ENCODE measurements at regions not wholly inside any gene's neighbourhood (a gene's known extent, or its start where the extent isn't known, plus 50 kb on each side); places are given as distances from the start of the nearest gene placed in this dataset.

- H3K4me3 Mint-ChIP-seq, result no peak overlapping the region
- H3K36me3 Mint-ChIP-seq, result no peaks in the 10 kb centered on the region
- H3K27me3 Mint-ChIP-seq, result no peaks in the 10 kb centered on the region
- no peak for TF ChIP-seq CTCF (conservative IDR thresholded peaks at IDR 0.05)
- H3K9me3 Mint-ChIP-seq, result no peaks in the 10 kb centered on the region
- no peaks in the 10 kb centered on the region for H3K4me1 Mint-ChIP-seq (ENCODE audit: unreplicated experiment)
- DNase-seq (ENCODE audit: extremely low spot score, unreplicated experiment), result no peak
- H3K27ac Mint-ChIP-seq, result no peak overlapping the region
These were observed 172.8 kb upstream of the DCAF12L2 start for GRCh38 chrX:126338916-126339315.

DNA sequence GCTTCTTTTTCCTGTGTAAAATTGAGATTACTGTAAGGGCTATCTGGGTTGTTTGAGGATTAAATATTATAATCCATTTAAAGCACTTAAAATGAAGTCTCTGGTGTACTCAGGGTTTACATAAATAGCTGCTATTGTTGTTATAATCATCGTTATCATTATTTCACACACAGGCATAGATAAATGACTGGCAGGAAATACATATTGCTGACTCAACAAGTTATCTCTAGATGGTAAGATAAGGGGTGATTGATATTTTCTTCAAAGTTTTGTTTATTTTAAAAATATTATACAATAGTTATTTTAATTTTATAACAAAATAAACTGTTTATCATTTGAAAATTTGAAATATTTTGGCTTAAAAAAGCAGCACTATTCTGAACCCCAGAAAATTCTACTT is 134.3 kb upstream of the DCAF12L2 start:
- Mint-ChIP-seq H3K4me1 (ENCODE audit: unreplicated experiment) (no peaks in the 10 kb centered on the region), H3K9me3 (peaks cover 9% of the 10 kb centered on the region), H3K36me3 (no peaks in the 10 kb centered on the region), H3K4me3 (no peak overlapping the region), H3K27me3 (no peaks in the 10 kb centered on the region), H3K27ac (no peak overlapping the region)
- DNase-seq (ENCODE audit: extremely low spot score, unreplicated experiment), result no peak
- no peak for TF ChIP-seq CTCF (conservative IDR thresholded peaks at IDR 0.05)

GRCh38 chrX:126272795-126273497 is 106.9 kb upstream of the DCAF12L2 start:
- Mint-ChIP-seq H3K27me3 (no peaks in the 10 kb centered on the region), H3K4me3 (no peak overlapping the region), H3K27ac (no peak overlapping the region), H3K36me3 (no peaks in the 10 kb centered on the region), H3K4me1 (ENCODE audit: unreplicated experiment) (no peaks in the 10 kb centered on the region), H3K9me3 (peaks cover 6% of the 10 kb centered on the region)
- TF ChIP-seq CTCF (conservative IDR thresholded peaks at IDR 0.05), result no peak
- no peak for DNase-seq (ENCODE audit: extremely low spot score, unreplicated experiment)

DNA sequence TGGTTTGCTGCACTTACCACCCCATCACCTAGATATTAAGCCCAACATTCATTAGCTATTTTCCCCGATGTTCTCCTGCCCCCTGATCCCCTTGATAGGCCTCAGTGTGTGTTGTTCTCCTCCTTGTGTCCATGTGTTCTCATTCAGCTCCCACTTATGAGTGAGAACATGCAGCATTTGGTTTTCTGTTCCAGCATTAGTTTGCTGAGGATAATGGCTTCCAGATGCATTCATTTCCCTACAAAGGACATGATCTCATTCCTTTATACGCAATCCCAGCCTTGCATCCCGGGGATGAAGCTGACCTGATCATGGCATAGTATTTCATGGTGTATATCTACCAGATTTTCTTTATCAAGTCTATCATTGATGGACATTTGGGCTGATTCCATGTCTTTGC is 99.0 kb upstream of the DCAF12L2 start:
- Mint-ChIP-seq H3K9me3 (peaks cover 8% of the 10 kb centered on the region), H3K27me3 (no peaks in the 10 kb centered on the region), H3K4me1 (ENCODE audit: unreplicated experiment) (no peaks in the 10 kb centered on the region), H3K4me3 (no peak overlapping the region), H3K27ac (no peak overlapping the region), H3K36me3 (no peaks in the 10 kb centered on the region)
- DNase-seq (ENCODE audit: extremely low spot score, unreplicated experiment), result no peak
- TF ChIP-seq CTCF (conservative IDR thresholded peaks at IDR 0.05), result no peak

- no peak for TF ChIP-seq CTCF (conservative IDR thresholded peaks at IDR 0.05)
- H3K4me3 Mint-ChIP-seq, result no peak overlapping the region
- H3K27ac Mint-ChIP-seq, result no peak overlapping the region
- no peaks in the 10 kb centered on the region for H3K27me3 Mint-ChIP-seq
- no peaks in the 10 kb centered on the region for H3K36me3 Mint-ChIP-seq
- H3K9me3 Mint-ChIP-seq, result no peaks in the 10 kb centered on the region
- no peaks in the 10 kb centered on the region for H3K4me1 Mint-ChIP-seq (ENCODE audit: unreplicated experiment)
- peak; percentile 64 for DNase-seq (ENCODE audit: extremely low spot score, unreplicated experiment)
These were observed 72.1 kb upstream of the DCAF12L2 start for GRCh38 chrX:126238220-126238619.

GRCh38 chrX:126237524-126237923 is 71.4 kb upstream of the DCAF12L2 start:
- no peak for TF ChIP-seq CTCF (conservative IDR thresholded peaks at IDR 0.05)
- H3K4me3 Mint-ChIP-seq, result no peak overlapping the region

More at GRCh38 chrX:126237524-126237923, 71.4 kb upstream of the DCAF12L2 start:
- Mint-ChIP-seq H3K4me1 (ENCODE audit: unreplicated experiment) (no peaks in the 10 kb centered on the region), H3K36me3 (no peaks in the 10 kb centered on the region), H3K27ac (no peak overlapping the region), H3K9me3 (no peaks in the 10 kb centered on the region), H3K27me3 (no peaks in the 10 kb centered on the region)
- no peak for DNase-seq (ENCODE audit: extremely low spot score, unreplicated experiment)

Measured in type B pancreatic cell (in vitro differentiated cells).